Left hindlimb (tissue), 1 donor: ENCODE measurements at regions not wholly inside any gene's neighbourhood (a gene's known extent, or its start where the extent isn't known, plus 50 kb on each side); places are given as distances from the start of the nearest gene placed in this dataset.

Experiments used
- DNase-seq: peaks from one replicate; pipeline ENCODE4 v3.0.0-alpha.2; 2018

DNA sequence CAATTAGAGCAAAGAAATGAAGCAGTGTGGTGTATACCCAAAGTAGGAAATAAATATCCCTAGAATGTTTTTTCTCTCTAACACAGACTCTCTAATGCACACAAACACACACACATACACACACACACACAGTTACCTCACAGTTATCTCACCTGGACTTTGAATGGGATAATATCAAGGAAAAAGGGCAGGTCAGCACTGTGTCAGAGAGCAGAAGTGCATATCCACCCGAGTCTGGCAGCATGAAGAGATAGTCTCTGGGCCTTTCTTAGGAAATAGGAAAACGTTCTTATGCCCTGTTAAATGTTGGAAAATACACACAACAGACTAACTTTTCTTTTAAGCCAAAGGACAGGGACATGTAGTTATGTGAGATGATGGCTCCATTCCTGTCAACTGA is 162.0 kb downstream of the COL6A3 start:
- no peak for DNase-seq

DNA sequence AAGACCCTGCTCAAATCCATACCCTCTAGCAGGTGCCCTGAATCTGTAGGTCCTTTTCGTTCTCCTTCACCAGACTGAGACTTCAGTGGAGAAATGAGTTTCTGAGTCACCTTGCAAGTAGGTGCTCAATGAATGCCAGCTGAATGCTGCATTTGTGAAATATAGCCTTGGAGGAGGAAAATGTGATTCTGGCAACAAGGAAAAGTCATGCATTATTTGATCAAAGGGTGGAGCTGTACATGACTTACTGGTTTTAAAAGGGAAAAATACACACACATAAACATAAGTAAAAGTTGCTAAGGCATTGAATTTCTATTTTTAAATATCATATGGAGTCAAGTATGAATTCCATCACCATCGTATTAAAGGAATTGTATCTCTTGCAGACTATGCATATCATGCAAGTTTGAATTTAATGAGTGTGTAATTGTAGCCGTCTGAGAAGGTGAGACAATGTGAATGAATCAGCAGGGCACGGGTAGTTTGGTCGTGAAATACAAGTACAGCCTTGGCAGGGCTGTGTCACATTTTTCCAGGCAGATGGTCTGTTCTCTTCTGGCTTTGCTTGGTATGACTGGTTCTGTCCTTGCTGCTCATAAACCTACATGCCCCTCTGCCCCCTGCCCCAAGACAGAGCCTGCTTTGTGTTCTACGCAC is 160.8 kb downstream of the COL6A3 start:
- no peak for DNase-seq

DNA sequence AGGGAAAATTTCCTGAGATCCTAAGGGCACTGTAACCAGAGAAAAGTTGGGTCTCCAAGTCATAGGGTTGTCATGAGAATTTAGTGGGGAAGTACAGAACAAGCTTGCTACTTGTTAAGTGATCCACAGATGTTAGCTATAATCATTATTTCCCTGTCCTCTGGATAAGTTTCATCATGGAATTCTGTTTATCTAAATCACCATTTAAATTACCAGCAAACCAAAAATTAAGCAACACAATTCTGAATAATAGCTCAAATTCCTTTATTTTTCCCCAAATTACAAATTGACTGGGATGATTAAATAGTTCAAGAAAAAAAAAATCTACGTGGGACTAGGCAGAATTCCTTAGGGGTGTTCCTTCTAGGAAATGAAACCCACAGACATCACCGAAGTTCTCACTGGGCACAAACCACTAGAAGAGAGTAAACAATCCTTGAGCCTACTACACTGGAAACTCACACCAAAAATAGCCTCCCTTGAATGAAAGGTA is 159.5 kb downstream of the COL6A3 start:
- no peak for DNase-seq

DNA sequence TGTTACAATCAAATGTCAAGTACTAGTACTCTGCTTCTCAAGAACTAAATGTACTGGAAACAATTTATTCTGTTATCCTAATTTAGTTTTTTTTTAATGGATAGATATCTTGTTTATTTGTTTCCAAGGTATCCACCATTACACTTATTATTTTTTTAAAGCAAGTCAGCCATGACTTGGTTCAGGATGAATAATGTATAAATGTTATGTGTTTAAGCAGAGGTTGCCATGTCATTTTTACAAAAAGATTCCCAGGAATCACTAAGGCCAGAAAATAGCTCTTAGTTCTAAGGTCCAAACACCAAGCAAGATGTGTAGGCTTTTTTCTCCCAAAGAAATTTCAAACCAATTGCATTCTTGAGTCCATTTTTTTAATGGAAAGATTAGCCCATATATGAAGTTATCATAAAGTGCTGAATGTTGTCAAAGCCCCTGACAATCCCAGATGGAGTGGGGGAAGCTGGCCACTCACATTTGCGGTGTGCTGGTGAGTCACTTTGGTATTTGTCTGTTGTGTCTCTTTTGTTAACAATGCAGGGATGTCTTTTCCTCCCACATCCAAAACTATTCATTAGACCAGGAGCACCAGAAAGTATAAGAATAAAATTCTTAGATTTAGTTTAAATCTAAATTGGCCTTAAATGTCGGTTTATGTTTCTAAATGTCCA is 158.9 kb downstream of the COL6A3 start:
- no peak for DNase-seq

DNA sequence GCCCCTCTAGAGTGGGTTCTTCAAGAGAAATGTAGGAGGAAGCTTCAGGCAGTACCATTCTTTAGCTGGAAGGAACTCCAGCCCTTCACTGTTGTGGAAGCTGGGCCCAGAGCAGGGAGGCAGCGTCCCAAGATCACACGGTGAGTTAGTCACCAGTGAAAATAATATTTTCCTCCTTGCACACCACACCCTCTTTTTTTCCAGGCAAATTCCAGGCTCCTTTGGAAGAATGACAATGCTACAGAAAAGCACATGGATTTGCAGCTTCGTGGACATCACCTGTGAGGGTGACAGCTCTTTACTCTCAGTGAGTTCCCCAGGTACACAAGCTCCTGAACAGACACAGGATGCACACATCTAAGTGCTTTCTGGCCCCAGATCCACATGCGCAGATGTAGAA is 157.1 kb downstream of the COL6A3 start:
- peak; percentile 45 for DNase-seq

DNA sequence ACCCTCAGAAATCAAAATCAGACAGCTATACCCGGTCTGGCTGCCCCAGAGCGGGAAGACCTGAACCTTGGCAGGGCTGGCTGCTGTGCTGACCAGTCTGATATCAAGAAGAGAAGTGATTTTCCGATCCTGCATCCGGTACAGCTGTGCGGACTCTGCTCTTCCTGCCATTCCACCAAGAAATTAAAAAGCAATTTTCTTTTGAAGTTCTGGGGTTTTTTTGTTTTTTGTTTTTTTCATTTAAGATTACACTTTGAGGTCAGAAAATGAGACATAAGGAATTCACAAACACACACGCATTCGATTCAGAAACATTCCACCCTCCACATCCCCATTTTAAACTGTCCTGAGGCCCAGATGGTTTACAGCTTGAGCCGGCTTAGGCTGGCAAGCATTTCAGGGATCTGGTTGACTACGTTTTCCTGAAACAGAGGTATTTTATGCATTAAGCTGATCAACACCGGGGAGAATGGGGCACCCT is 156.5 kb downstream of the COL6A3 start:
- DNase-seq: peak; percentile 44

DNA sequence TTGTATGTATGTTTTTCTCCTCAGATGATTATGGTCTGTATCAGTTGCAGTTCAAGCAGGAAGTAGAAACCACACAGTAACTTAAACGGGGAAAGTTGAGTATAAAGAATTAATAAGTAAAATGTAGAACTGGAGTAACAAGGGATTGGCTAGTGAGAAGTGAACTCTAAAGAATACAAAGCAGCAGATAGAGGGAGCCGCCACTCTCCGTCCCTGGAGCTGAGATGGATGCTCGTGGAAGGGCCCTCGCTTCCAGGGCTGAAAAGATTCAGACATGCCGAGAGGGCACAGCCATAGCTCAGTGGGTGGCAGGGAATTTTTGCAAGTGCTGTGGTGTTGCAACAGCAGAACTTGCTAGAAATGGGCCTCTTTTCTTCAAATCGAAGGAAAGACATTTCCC is 155.8 kb downstream of the COL6A3 start:
- DNase-seq: no peak

DNA sequence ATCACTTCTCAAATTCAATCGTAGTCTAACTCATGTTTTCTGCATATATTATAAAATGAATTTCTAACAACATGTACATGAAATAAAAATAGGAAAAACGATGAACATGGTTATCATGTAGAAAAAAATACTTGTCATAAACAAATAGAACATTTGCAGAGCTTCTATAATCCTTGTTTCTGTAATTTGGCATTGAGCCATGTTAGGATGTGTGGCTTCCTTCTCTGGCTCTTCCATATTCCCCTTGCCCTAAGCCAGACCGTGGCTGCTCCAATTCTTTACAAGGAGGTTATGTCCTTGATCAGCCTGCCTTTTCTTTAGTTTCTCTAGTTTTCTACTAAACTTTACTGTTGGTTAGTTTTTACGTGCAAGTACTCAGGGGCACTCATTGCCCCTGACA is 155.3 kb downstream of the COL6A3 start:
- DNase-seq: no peak

DNA sequence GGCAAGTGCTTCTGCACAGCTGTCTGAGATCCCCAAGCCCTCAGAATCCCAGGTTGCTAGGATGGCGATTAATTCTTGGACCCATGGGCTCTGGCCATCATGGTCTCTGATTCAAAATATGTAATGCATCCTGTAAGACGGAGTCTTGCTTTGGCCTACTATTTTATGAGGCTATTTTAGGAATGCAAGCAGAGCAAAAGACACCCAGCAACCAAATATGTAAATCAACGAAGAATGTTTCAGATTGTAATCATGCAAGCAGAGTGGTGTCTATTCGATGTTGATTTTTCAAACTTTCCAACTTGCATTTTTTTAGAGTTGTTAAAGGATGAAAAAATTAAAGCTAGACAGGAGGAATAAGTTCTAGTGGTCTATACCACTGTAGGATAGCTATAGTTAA is 154.8 kb downstream of the COL6A3 start:
- no peak for DNase-seq

DNA sequence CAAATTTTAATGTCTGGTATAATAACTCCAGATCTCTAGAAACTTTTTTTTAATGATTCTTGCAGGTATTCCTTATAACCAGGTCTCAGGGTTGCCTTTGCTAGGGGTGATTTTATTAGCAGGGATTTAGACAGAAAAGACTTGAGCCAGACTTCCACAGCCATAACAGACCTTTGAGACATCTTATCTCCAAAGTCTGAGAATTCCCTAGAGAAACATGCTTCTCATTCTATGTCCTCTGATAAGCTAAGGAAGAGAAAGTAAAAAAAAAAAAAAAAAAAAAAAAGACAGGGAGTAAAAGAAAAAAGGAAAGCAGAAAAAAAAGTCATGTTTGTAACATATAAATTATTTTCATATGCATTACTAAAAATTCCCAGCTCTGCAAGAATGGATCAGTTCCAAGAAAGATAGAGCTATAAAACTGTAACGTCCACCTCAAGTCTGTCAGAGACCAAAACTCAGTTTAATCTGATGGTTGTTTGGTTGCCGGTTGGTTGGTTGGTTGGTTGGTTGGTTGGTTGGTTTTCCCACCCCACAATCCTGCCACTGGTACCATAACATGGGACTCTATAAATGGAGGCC is 153.8 kb downstream of the COL6A3 start:
- DNase-seq: no peak

DNA sequence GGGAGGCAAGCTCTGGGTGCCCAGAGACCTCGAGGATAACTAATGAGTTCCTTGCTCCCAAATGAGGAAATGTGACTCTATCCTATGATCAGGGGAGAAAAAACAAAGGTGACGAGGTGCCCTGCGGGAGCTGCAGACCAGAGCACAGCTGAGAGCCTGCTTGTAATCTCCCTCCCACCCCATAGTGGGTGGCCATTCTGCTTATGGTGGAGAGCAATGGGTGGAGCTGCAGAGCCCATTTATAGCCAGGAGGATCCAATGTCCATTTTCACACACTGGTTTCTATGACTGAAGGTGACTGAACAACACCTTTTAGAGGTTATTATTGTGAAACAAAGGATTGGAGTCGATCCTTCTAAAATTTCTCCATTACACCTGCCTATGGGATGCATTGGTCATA is 153.3 kb downstream of the COL6A3 start:
- DNase-seq: no peak

DNA sequence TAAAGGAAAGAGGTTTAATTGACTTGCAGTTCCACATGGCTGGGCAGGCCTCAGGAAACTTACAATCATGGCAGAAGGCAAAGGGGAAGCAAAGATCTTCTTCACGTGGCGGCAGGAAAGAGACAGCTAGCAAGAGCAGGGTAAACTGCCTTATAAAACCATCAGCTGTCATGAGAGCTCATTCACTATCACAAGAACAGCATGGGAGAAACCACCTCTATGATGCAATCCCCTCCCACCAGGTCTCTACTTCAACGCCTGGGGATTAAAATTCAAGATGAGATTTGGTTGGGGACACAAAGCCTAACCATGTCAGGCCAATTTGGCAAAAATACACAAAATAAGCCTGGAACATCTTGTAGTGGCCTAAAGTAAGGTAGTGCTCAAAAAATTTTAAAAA is 152.6 kb downstream of the COL6A3 start:
- no peak for DNase-seq

DNA sequence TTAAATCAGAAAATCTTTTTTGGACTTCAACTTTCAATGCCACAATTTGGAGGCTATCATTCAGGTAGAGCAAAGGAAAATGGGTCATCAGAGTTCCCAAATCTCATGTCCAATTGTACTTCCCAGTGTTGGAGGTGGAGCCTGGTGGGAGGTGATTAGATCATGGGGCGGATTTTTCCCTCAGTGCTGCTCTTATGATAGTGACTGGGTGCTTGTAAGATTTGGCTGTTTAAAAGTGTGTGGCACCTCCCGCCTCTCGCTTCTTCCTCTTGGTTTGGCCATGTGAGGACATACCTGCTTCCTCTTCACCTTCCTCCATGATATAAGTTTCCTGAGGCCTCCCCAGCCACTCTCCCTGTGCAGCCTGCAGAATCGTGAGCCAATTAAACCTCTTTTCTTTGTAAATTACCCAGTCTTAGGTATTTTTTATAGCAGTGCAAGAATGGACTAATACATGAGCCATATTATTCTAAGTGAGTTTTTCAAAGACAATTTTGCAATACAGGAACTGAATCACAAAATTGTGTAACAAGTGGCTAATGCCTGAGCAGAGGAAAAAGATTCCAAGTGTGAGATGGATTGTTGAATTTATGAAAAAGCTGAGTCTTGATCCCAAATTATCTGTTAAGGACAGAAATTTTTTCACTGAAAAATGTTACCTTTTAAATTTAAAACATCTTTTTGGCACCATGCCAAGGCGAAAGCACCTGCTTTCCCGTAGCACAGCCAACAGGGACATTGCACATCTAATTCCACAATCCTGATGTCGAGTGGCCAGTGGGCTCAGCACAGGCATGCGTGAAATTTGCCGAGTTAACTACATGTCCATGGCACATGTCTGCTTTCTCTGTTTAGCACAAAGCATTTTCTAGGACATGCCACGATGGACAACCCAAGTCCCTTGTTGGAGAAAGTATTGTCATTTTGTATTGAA is 150.9 kb downstream of the COL6A3 start:
- DNase-seq: no peak

DNA sequence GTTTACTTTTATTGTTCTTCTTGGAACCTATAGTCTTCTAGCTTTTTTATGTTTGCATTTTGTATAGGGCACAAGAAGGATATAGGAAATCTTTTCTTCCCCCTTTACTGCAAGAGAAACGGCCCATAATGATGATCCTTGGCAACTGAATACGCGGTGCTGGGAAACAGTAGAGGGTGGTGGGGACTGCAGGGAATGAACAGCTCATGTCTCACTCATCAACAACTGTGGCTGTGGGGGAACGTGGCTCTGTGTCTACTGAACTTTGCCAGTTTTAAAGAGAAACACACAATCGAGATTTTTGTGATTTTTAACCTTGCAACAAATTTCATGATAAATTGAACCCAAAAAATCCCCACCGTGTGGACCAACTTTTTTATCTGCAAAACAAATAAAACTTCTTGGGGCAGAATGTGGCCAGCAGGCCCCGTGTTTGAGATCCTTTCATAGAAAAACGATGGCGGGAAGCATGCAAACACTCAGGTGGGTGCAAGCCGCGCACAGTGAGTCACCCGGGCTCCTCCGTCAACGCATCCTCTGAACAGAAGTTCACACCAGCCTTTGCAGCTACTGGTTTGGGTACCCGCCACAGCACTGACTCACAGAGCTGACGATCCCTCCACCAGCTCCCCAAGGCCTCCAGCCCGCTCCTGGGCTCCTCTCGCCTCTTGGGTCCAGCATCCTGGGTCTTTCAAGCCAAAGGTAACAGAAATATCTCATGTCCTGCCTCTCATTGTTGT is 149.3 kb downstream of the COL6A3 start:
- no peak for DNase-seq

DNA sequence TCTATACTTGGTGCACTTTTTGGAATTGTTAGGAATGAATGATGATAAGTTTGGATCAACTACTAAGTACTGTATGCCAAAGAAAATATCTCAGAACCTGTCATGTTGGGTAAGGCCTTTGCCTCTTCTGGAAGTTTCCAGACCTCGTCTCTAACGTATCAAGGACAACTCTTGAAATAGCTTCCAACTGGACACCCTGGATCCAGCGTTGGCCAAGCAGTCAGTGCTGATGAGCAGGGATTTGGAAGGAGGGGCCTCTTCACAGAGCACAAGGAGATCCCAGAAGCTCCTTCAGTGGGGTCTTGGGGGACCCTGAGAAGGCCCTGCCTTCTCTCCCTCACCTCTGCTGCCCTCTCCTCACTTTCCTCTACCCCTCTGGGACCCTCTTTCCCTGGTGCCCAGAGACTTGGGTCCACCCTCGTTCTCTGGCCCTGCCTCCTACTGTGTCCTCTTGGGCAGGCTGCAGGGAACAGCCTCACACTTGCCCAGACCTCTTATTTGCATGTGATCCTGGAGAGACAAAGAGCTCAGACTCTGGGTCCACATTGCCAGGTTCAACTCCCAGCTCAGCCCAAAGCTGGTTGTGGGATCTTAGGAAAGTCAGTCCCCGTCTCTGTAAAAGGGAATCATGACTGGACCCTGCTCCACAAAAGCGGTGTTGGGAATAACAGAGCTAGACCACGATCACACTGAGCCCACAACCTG is 145.8 kb downstream of the COL6A3 start:
- DNase-seq: no peak

DNA sequence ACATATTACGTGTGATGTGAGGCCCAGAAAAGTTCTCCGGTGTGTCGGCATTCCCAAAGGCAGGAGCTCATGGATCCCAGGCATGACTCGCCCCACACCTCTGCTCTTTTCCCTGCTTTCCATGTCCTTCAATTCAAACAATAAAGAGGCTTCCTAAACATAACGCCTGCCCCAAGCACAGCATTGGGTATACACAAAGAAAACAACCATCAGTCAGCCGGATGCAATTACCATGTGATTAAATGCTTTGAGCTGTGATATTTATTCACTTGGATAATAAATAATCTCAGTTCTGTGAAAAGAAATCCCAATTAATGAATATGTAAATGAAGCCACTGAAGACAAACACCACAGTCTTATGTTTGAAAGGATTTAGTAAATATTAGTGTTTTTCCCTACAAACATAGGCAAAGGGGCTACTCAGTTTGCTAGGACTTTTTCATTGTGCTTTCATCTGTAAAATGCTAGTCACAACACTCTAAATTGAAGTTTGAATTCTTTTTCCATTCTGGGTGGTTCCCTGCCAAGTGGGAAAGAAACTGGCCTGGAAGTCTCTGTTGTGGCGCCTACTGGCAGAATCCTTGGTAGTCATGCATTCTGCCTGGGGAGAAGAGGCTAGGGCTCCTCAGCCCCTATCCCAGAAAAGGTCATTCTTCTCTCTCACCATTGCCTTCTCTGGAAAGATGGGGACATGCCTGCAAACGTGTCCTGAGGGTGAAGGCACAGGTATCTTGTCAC is 144.7 kb downstream of the COL6A3 start:
- no peak for DNase-seq

DNA sequence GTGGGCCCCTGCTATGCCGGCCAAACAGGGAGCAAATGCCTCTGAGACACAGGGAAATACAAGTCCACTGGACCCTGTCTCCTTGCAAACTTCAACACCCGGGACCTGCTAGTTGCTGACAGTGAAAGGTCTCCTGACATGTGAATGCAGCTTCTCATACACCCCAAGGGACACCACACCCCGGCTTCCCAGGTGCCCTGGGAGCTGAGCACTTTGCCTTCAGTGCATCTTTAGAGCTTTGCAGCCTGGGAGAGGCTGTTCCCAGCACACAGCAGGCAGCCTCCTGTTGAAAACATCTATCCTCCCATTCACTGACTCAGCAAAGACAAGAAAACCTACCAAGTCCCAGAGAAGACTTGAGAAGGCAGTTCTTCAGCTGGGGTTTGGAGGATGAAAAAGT is 143.4 kb downstream of the COL6A3 start:
- DNase-seq: no peak

DNA sequence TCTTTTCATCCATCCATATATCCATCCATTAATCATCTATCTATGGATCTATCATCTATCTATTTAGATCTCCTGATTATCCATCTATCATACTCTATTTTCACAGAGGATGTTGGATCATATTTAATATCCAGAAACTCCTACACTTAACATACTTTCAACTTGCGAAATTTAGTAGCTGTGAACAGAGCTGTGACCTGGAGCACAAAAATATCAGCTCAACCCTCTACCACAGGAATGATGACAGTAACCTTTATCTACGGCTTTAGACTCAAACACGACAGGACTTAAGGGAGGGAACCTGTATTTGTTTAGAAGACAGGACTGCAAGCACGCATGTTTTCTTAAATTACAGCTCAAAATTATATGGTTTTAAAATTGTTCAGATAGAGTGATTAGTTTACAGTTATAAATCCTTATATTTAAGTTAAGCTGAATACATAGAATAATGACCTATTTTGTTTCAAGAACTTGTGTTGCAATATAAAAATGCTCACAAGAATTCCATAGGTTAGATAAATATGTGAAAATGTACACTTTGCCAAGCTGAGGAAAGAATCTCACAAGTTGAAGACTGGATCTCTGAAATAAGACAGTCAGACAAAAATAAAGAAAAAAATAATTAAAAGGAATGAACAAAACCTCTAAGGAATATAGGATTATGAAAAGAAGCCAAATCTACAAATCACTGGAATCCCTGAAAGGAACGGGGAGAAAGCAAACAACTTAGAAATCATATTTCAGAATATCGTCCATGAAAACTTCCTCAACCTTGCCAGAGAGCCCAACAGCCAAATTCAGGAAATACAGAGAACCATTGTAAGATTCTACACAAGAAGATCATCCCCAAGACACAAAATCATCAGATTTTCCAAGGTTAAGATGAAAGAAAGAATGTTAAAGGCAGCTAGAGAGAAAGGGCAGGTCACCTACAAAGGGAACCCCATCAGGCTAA is 142.0 kb downstream of the COL6A3 start:
- no peak for DNase-seq
